ENCODE measurements at regions not wholly inside any gene's neighbourhood (a gene's known extent, or its start where the extent isn't known, plus 50 kb on each side); places are given as distances from the start of the nearest gene placed in this dataset.
"Not testable (repeated sequence)": the region's sequence is repeated elsewhere in the genome, so short reads cannot be mapped to it uniquely, and the experiment has no call there.

- no peak for DNase-seq
Measured at GRCh38 chr7:20839196-20839735, 52.6 kb upstream of the SP8 start.

- no peak for DNase-seq
Measured at GRCh38 chr7:20839987-20840386, 53.3 kb upstream of the SP8 start.

- no peak for DNase-seq
Measured at GRCh38 chr7:20846791-20847190, 60.1 kb upstream of the SP8 start.

- no peak for DNase-seq
Measured at GRCh38 chr7:20858951-20859350, 72.3 kb upstream of the SP8 start.

GRCh38 chr7:20861468-20861867 is 74.8 kb upstream of the SP8 start:
- DNase-seq, result no peak

GRCh38 chr7:20862554-20862953 is 75.9 kb upstream of the SP8 start:
- DNase-seq, result no peak

GRCh38 chr7:20864221-20864620 is 77.5 kb upstream of the SP8 start:
- DNase-seq, result no peak

- DNase-seq, result no peak
Measured at GRCh38 chr7:20865684-20866083, 79.0 kb upstream of the SP8 start.

GRCh38 chr7:20870977-20871376 is 84.3 kb upstream of the SP8 start:
- no peak for DNase-seq

- DNase-seq, result no peak
Measured at GRCh38 chr7:20892776-20893175, 106.1 kb upstream of the SP8 start.

GRCh38 chr7:20894806-20895205 is 108.1 kb upstream of the SP8 start:
- no peak for DNase-seq

GRCh38 chr7:20895563-20895962 is 108.9 kb upstream of the SP8 start:
- DNase-seq, result no peak

GRCh38 chr7:20896996-20897395 is 110.3 kb upstream of the SP8 start:
- DNase-seq, result no peak

GRCh38 chr7:20906801-20907453 is 120.2 kb upstream of the SP8 start:
- no peak for DNase-seq

GRCh38 chr7:20911081-20911480 is 124.4 kb upstream of the SP8 start:
- DNase-seq, result no peak

GRCh38 chr7:20913853-20914252 is 127.2 kb upstream of the SP8 start:
- DNase-seq, result no peak

GRCh38 chr7:20916311-20916710 is 129.6 kb upstream of the SP8 start:
- DNase-seq, result no peak

- DNase-seq, result no peak
Measured at GRCh38 chr7:20917603-20918002, 130.9 kb upstream of the SP8 start.

GRCh38 chr7:20918156-20918555 is 131.5 kb upstream of the SP8 start:
- no peak for DNase-seq

GRCh38 chr7:20927178-20927577 is 140.5 kb upstream of the SP8 start:
- not testable (repeated sequence) for DNase-seq

GRCh38 chr7:20927976-20928375 is 141.3 kb upstream of the SP8 start:
- DNase-seq, result no peak

GRCh38 chr7:20929199-20929598 is 142.5 kb upstream of the SP8 start:
- no peak for DNase-seq

GRCh38 chr7:20931739-20932138 is 145.1 kb upstream of the SP8 start:
- no peak for DNase-seq

GRCh38 chr7:20932785-20933527 is 146.3 kb upstream of the SP8 start:
- no peak for DNase-seq

GRCh38 chr7:20945451-20945850 is 158.8 kb upstream of the SP8 start:
- DNase-seq, result no peak

Measured in CD4-positive, alpha-beta T cell treated with Interleukin-21 for 1 hour (primary cell).